ENCODE measurements at regions not wholly inside any gene's neighbourhood (a gene's known extent, or its start where the extent isn't known, plus 50 kb on each side); places are given as distances from the start of the nearest gene placed in this dataset.

GRCh38 chr6:166032366-166033200 lies 135.1 kb downstream of the TBXT start:
- Mint-ChIP-seq H3K27me3 (no peaks in the 10 kb centered on the region), H3K4me3 (no peak overlapping the region), H3K27ac (no peak overlapping the region), H3K4me1 (no peaks in the 10 kb centered on the region), H3K9me3 (ENCODE audit: insufficient read depth) (no peaks in the 10 kb centered on the region)
- CTCF ChIA-PET = interaction anchor here (0.6 kb wide), 1 partner anchor 1833 kb away, joined by 3 read pairs; no protein-coding TSS in a partner anchor
- TF ChIP-seq CTCF (IDR thresholded peaks at IDR 0.05) (no peak), EZH2 (IDR thresholded peaks at IDR 0.05; ENCODE audit: borderline replicate concordance, insufficient read depth, low read depth, low read length, poor library complexity, severe bottlenecking) (no peak)
- no peak overlapping the region for H2AFZ ChIP-seq (ENCODE audit: insufficient read depth, low read depth, low read length, poor library complexity, severe bottlenecking)
- no peak overlapping the region for H3K9ac ChIP-seq (ENCODE audit: low read length)
- H3K4me3 ChIP-seq (ENCODE audit: control extremely low read depth in 1 of 5, extremely low read depth in 1 of 5, insufficient read depth in 1 of 5, low read depth in 2 of 5, low read length in 4 of 5) = no peak overlapping the region
- no peaks in the 10 kb centered on the region for H4K20me1 ChIP-seq (ENCODE audit: control insufficient read depth, insufficient read depth, low read length, poor library complexity, severe bottlenecking)
- no peak overlapping the region for H3K4me2 ChIP-seq (replicated peaks; ENCODE audit: low read depth, low read length, poor library complexity, severe bottlenecking)
- H3K36me3 ChIP-seq (replicated peaks in 1 of 2; ENCODE audit: control extremely low read depth in 1 of 2, control insufficient read depth in 1 of 2, extremely low read depth in 1 of 2, insufficient read depth in 2 of 2, low read length in 1 of 2) = no peaks in the 10 kb centered on the region
- no peak for ATAC-seq (ENCODE audit: low read depth)
- no peaks in the 10 kb centered on the region for H3K79me2 ChIP-seq (ENCODE audit: control insufficient read depth, insufficient read depth, low read length)
- H3K27me3 ChIP-seq (replicated peaks in 1 of 4; ENCODE audit: control extremely low read depth in 1 of 4, control insufficient read depth in 3 of 4, insufficient read depth in 4 of 4, low read length in 3 of 4) = peaks cover 0 to 3% (median 0%) of the 10 kb centered on the region in 4 experiments
- no peaks in the 10 kb centered on the region for H3K4me1 ChIP-seq (ENCODE audit: control insufficient read depth in 2 of 2, insufficient read depth in 2 of 2, low read length in 2 of 2)
- no peak for DNase-seq
- 73% methylated on average over 5 of the region's 9 CpGs for WGBS (ENCODE audit: insufficient coverage)
- no peak overlapping the region for H3K27ac ChIP-seq (ENCODE audit: low read length in 2 of 2)
- intact Hi-C loops (cut with micrococcal nuclease) = no loop called here
- POLR2A ChIA-PET = no interaction called here
- no peaks in the 10 kb centered on the region for H3K9me3 ChIP-seq (ENCODE audit: control extremely low read depth in 1 of 3, control insufficient read depth in 2 of 3, insufficient read depth in 1 of 3, low read length in 2 of 3)

GRCh38 chr6:166031275-166031674 lies 136.4 kb downstream of the TBXT start:
- TF ChIP-seq CTCF (IDR thresholded peaks at IDR 0.05) (no peak), EZH2 (IDR thresholded peaks at IDR 0.05; ENCODE audit: borderline replicate concordance, insufficient read depth, low read depth, low read length, poor library complexity, severe bottlenecking) (no peak)
- CTCF ChIA-PET = no interaction called here
- Mint-ChIP-seq H3K9me3 (ENCODE audit: insufficient read depth) (no peaks in the 10 kb centered on the region), H3K4me3 (no peak overlapping the region), H3K4me1 (no peaks in the 10 kb centered on the region), H3K27ac (no peak overlapping the region), H3K27me3 (no peaks in the 10 kb centered on the region)
- WGBS (ENCODE audit: insufficient coverage) = no CpG with 5 or more reads among the region's 1 CpG
- no peak for ATAC-seq (ENCODE audit: low read depth)
- Histone ChIP-seq H4K20me1 (ENCODE audit: control insufficient read depth, insufficient read depth, low read length, poor library complexity, severe bottlenecking) (no peaks in the 10 kb centered on the region), H3K27me3 (replicated peaks in 1 of 4; ENCODE audit: control extremely low read depth in 1 of 4, control insufficient read depth in 3 of 4, insufficient read depth in 4 of 4, low read length in 3 of 4) (peaks cover 0 to 3% (median 0%) of the 10 kb centered on the region in 4 experiments), H3K9me3 (ENCODE audit: control extremely low read depth in 1 of 3, control insufficient read depth in 2 of 3, insufficient read depth in 1 of 3, low read length in 2 of 3) (no peaks in the 10 kb centered on the region), H3K36me3 (replicated peaks in 1 of 2; ENCODE audit: control extremely low read depth in 1 of 2, control insufficient read depth in 1 of 2, extremely low read depth in 1 of 2, insufficient read depth in 2 of 2, low read length in 1 of 2) (no peaks in the 10 kb centered on the region), H3K4me1 (ENCODE audit: control insufficient read depth in 2 of 2, insufficient read depth in 2 of 2, low read length in 2 of 2) (no peaks in the 10 kb centered on the region), H3K9ac (ENCODE audit: low read length) (no peak overlapping the region), H2AFZ (ENCODE audit: insufficient read depth, low read depth, low read length, poor library complexity, severe bottlenecking) (no peak overlapping the region), H3K4me2 (replicated peaks; ENCODE audit: low read depth, low read length, poor library complexity, severe bottlenecking) (no peak overlapping the region), H3K27ac (ENCODE audit: low read length in 2 of 2) (no peak overlapping the region), H3K79me2 (ENCODE audit: control insufficient read depth, insufficient read depth, low read length) (no peaks in the 10 kb centered on the region), H3K4me3 (ENCODE audit: control extremely low read depth in 1 of 5, extremely low read depth in 1 of 5, insufficient read depth in 1 of 5, low read depth in 2 of 5, low read length in 4 of 5) (no peak overlapping the region)
- POLR2A ChIA-PET = no interaction called here
- no peak for DNase-seq
- intact Hi-C loops (cut with micrococcal nuclease) = no loop called here

Data from B cell (primary cell).